ENCODE measurements at regions not wholly inside any gene's neighbourhood (a gene's known extent, or its start where the extent isn't known, plus 50 kb on each side); places are given as distances from the start of the nearest gene placed in this dataset.

- no peak for DNase-seq
Observed at GRCh38 chr5:127993476-127993875, 90.1 kb upstream of the SLC12A2 start.

DNA sequence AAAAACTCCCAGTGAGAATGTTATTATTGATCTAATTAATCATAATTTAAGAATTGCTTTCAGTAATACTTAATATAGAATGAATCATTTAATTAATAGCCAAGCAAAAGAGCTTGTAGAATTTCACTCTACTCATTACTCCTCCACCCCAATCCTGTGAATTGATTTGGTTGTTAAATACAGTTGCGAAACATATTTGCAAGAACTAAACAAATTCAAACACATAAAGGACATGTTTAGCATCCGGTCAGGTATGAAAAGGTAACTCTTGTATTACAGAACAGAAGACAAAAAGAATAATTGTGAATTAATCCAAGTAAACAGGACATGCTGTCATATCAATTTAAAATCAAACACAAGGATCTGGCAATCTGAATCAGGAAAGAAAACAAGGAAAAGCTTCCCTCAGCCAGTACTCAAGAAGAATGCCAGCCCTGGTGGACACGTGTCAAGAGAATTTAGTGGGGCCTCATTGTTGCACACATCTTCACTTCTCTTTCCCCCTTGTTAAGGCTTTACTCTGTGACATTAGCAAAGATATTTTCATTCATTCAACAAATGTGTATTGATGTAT lies 89.4 kb upstream of the SLC12A2 start:
- no peak for DNase-seq

DNA sequence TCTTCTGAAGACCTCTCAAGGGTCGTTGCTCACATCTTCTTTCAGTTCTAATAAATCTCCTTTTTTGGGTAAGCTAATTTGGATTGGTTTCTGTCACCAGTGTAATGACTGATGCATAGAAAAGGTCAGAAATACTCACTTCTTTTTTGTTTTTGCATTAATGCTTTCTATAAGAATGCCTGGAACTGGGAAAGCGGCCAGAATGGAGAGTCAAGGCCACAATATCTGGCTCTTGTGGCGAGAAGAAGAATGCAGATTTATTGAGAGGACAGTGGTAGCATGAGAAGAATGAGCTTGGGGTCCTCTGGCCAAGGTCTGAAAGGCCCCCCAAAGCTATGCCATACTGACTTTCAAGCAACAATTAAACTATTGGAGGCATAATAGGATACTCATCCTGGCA lies 88.0 kb upstream of the SLC12A2 start:
- DNase-seq, result no peak

GRCh38 chr5:127997201-127997704 lies 86.3 kb upstream of the SLC12A2 start:
- DNase-seq, result no peak

DNA sequence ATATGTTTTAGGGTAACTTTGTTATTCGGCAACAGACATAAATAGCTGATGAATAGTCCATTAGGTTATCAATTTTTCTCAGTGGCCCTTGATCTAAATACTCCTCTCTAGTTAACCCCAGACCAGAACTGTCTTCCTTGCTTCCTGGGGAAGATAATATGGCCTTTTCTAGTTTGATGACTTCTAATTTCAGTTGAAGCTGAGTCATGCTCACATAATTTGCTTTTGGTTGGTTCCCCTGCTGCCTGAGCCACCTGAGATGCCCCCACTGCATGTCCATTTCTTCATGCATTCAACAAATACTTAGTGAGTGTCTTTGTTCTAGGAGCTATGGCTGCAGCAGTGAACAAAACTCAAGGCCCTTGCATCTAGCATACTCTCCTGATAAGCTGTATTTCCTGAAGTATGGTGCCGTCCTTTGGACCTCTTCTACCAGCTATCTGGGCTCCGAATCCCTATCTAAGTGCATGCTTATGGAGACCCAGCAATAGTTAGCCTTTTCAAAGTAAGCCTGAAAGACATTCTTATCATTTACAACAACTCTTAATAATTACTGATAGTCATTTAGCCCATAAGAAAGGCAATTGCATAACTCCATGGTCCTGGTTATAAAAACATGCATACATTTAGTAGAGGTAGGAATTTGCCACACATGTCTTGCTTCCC lies 84.5 kb upstream of the SLC12A2 start:
- DNase-seq, result no peak

GRCh38 chr5:127999909-128000308 lies 83.7 kb upstream of the SLC12A2 start:
- no peak for DNase-seq

DNA sequence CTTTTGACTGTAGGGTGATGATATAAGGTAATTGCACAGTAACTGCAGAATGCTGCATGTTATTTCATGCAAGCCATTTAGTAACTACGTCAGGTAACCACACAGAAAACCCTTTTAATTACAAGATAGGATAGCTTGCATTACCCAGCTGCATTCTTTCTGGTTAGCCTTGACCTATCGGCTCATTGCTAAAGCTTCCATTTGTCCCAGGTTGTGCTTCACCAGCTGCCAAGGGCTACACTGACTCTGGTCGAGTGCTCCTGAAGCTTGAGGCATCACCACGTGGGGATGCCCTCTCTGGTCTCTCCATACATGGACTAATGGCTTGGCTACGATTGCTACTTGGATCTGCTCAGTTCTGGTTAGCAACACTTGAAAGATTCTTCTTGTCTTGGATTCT lies 81.1 kb upstream of the SLC12A2 start:
- DNase-seq, result no peak

- peak in 1 of 4 experiments; percentile 4 for DNase-seq
Observed at GRCh38 chr5:128007939-128008338, 75.6 kb upstream of the SLC12A2 start.

- no peak for DNase-seq
Observed at GRCh38 chr5:128009403-128009802, 74.2 kb upstream of the SLC12A2 start.

- DNase-seq, result no peak
Observed at GRCh38 chr5:128011339-128011738, 72.2 kb upstream of the SLC12A2 start.

DNA sequence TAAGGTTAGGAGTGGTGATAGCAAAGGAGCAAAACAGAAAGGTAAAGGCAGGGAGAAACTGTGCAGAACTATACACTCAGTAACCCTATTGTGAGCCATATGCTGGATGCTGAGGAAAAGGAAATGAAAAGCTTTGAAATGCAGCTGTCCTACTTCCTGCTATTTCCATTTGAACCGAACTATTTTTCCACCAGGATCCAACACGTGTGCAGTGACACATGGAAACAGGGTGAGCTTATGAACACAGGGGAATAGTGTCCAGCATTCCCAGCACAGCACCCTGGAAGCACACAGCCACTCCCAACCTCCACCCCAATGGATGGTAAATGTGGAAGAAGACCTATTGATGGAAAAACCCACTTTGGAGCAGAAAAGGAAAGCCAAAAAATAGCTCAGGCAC lies 69.0 kb upstream of the SLC12A2 start:
- DNase-seq, result no peak

GRCh38 chr5:128015478-128015877 lies 68.1 kb upstream of the SLC12A2 start:
- DNase-seq, result no peak

- DNase-seq, result no peak
Observed at GRCh38 chr5:128015978-128016377, 67.6 kb upstream of the SLC12A2 start.

- DNase-seq, result no peak
Observed at GRCh38 chr5:128019391-128019790, 64.2 kb upstream of the SLC12A2 start.

- DNase-seq, result no peak
Observed at GRCh38 chr5:128020012-128020411, 63.6 kb upstream of the SLC12A2 start.

DNA sequence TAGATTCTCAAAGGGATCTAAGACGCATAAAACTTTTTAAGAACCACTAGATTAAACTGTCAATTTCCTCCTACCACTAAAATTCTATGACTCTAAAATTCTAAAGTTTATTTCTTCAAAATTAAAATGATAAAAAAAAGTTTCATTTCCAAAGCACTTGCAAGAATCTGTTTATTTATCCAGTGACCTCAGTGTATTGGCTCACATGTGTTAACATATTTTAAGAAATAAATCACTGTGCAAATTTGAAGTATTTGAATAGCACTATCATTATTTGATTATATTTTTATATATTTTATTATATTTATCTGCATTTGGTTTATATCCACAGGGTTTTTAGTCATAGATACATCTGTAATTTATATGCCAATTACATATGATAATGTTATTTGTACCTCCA lies 62.2 kb upstream of the SLC12A2 start:
- DNase-seq, result no peak
